Testis (tissue), 2 donors: ENCODE measurements at regions not wholly inside any gene's neighbourhood (a gene's known extent, or its start where the extent isn't known, plus 50 kb on each side); places are given as distances from the start of the nearest gene placed in this dataset.
A peak's percentile ranks its signal among the peaks of the same experiment; 100 is the strongest.

Experiments
- DNase-seq: peaks from one replicate; pipeline ENCODE4 v3.0.0-alpha.2; 2019
- H3K27ac ChIP-seq, 2 donors: fragments of 200-600 bp; sonication (generic); one replicate each; pipeline ENCODE4 v1.5.1; 2019
- H3K27me3 ChIP-seq: fragments of 200-600 bp; sonication (generic); one replicate; pipeline ENCODE4 v1.5.1; 2019
- H3K36me3 ChIP-seq: fragments of 200-600 bp; sonication (generic); one replicate; pipeline ENCODE4 v1.5.1; 2017; ENCODE audit warnings: low read depth; ENCODE audit errors: missing control alignments
- H3K4me1 ChIP-seq: fragments of 200-600 bp; sonication (generic); one replicate; pipeline ENCODE4 v1.5.1; 2019
- H3K4me3 ChIP-seq, 2 donors: fragments of 200-600 bp; sonication (generic); one replicate each; pipeline ENCODE4 v1.5.1; 2017 to 2019
- H3K9me3 ChIP-seq: fragments of 200-600 bp; sonication (generic); one replicate; pipeline ENCODE4 v1.5.1; 2017
- POLR2A ChIP-seq: fragments of 450-650 bp; IDR thresholded peaks from one replicate; pipeline ENCODE4 v1.6.1; 2017; ENCODE audit warnings: antibody characterized with exemption, mild to moderate bottlenecking, moderate library complexity
- WGBS, 2 donors: methylation state at CpG; one replicate each; pipeline ENCODE4 v1.1.5; 2018; 5-methylcytosine and 5-hydroxymethylcytosine counted together
- intact Hi-C: fragments of 100-400 bp; cut with DNase I; formaldehyde crosslinking; loops from one replicate; pipeline ENCODE4 v1.15.1; 2023; ENCODE audit warnings: low total_unique reads
- TF ChIP-seq, protein P1 (sequence below), 3 experiments: fragments of 450-650 bp in 2 of 3; fragments of 200-600 bp in 1 of 3; sonication (generic) in 1 of 3; IDR thresholded peaks; one replicate each; pipeline ENCODE4 v1.5.1; 2016 to 2019; ENCODE audit warnings: antibody characterized with exemption in 3 of 3, mild to moderate bottlenecking in 2 of 3, moderate library complexity in 1 of 3

DNA sequence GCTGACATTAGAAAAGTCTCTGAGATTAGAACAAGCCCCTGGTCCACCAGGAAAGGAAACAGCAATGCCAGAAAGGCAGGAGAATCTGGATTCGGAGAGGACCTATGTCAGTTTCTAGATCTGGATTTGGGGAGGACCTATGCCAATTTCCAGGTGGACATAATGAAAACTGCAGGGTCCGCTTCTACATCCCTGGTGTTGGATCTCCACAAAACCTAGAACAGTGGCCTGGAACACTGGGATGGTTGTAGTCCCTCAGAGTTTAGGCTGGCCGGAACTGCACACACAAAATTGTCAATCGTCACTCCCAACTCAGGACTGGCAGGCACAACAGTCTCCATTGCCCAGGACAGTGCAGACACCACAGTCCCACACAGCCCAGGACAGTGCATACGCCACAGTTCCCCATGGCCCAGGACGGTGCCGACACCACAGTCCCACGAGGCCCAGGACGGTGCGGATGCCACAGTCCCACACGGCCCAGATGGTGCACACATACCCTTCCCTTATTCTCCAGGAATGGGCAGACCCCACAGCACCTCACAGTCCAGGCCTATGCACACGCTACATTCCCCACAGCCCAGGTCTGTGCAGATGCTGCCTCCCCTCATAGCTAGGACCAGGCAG, 341.7 kb downstream of the UQCRFS1 start:
- intact Hi-C loops: no loop called here
- no peak overlapping the region for H3K27ac ChIP-seq
- 95% methylated on average over 4 to 12 of the region's 12 CpGs for WGBS, 2 donors
- H3K27me3 ChIP-seq: no peaks in the 10 kb centered on the region
- TF ChIP-seq, protein P1, sequence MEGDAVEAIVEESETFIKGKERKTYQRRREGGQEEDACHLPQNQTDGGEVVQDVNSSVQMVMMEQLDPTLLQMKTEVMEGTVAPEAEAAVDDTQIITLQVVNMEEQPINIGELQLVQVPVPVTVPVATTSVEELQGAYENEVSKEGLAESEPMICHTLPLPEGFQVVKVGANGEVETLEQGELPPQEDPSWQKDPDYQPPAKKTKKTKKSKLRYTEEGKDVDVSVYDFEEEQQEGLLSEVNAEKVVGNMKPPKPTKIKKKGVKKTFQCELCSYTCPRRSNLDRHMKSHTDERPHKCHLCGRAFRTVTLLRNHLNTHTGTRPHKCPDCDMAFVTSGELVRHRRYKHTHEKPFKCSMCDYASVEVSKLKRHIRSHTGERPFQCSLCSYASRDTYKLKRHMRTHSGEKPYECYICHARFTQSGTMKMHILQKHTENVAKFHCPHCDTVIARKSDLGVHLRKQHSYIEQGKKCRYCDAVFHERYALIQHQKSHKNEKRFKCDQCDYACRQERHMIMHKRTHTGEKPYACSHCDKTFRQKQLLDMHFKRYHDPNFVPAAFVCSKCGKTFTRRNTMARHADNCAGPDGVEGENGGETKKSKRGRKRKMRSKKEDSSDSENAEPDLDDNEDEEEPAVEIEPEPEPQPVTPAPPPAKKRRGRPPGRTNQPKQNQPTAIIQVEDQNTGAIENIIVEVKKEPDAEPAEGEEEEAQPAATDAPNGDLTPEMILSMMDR (IDR thresholded peaks at IDR 0.05): no peak
- no peak for TF ChIP-seq POLR2A
- no peak overlapping the region for H3K4me3 ChIP-seq
- H3K4me1 ChIP-seq: peaks cover 4% of the 10 kb centered on the region
- no peak for DNase-seq
- no peaks in the 10 kb centered on the region for H3K9me3 ChIP-seq
- no peaks in the 10 kb centered on the region for H3K36me3 ChIP-seq

DNA sequence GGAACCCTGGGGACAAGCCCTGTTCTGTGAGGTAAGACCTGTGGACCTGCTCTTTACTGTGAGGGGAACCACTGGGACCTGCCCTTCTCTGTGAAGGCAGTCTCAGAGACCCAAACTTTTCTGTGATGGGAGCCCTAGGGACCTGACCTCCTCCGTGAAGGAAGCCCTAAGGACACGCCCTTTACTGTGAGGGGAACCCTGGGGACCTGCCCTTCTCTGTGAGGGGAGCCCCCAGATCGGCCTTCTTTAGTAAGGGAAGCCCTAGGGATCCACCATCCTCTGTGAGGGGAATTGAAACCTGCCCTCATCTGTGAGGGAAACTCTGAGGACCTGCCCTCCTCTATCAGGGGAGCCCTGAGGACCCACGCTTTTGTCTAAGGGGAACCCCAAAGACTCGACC, 343.5 kb downstream of the UQCRFS1 start:
- Histone ChIP-seq H3K4me1 (peaks cover 7% of the 10 kb centered on the region), H3K4me3 (no peak overlapping the region), H3K27ac (no peak overlapping the region), H3K36me3 (no peaks in the 10 kb centered on the region), H3K9me3 (no peaks in the 10 kb centered on the region), H3K27me3 (no peaks in the 10 kb centered on the region)
- TF ChIP-seq, protein P1 (IDR thresholded peaks at IDR 0.05): no peak
- TF ChIP-seq POLR2A: no peak
- intact Hi-C loops: no loop called here
- 82 to 86% methylated on average over 3 to 5 of the region's 5 CpGs for WGBS, 2 donors
- no peak for DNase-seq

DNA sequence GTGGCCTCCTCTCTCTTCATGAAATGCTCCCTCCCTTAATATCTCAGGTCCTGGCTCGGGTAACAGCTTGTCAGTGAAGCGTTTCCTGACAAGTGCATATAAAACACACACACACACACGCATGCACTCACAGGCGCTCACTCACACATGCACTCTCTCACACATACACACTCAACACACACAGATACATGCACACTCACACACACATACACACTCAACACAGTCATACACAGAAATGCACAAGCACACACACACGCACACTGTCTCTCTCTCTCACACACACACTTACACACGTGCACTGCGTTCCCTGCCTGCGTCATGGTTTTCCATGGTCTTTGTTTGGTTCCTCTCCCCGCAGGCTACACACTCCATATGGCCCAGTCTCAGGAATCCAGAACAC, 344.1 kb downstream of the UQCRFS1 start:
- no peak for TF ChIP-seq POLR2A
- TF ChIP-seq, protein P1 (IDR thresholded peaks at IDR 0.05): no peak
- no peaks in the 10 kb centered on the region for H3K9me3 ChIP-seq
- no peaks in the 10 kb centered on the region for H3K27me3 ChIP-seq
- intact Hi-C loops: no loop called here
- H3K4me3 ChIP-seq: no peak overlapping the region
- H3K36me3 ChIP-seq: no peaks in the 10 kb centered on the region
- peaks cover 7% of the 10 kb centered on the region for H3K4me1 ChIP-seq
- H3K27ac ChIP-seq: no peak overlapping the region
- DNase-seq: no peak
- 88 to 93% methylated on average over 9 of the region's 9 CpGs for WGBS, 2 donors

DNA sequence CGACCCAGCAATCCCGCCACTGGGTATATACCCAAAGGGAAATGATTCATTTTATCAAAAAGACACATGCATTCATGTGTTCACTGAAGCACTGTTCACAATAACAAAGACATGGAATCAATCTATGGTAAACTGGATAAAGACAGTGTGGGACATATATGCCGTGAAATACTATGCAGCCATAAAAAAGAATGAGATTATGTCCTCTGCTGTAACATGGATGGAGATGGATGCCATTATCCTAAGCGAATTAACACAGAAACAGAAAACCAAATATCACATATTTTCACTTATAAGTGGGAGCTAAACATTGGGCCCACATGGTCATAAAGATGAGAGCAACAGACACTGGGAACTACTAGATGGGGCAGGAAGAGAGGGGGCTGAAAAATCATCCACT, 345.0 kb downstream of the UQCRFS1 start:
- Histone ChIP-seq H3K27me3 (no peaks in the 10 kb centered on the region), H3K27ac (no peak overlapping the region), H3K9me3 (no peaks in the 10 kb centered on the region), H3K4me1 (peaks cover 4% of the 10 kb centered on the region), H3K4me3 (no peak overlapping the region), H3K36me3 (no peaks in the 10 kb centered on the region)
- TF ChIP-seq, protein P1 (IDR thresholded peaks at IDR 0.05): no peak
- no peak for TF ChIP-seq POLR2A
- no peak for DNase-seq
- intact Hi-C loops: no loop called here
- 92 to 93% methylated on average over 4 of the region's 4 CpGs for WGBS, 2 donors

DNA sequence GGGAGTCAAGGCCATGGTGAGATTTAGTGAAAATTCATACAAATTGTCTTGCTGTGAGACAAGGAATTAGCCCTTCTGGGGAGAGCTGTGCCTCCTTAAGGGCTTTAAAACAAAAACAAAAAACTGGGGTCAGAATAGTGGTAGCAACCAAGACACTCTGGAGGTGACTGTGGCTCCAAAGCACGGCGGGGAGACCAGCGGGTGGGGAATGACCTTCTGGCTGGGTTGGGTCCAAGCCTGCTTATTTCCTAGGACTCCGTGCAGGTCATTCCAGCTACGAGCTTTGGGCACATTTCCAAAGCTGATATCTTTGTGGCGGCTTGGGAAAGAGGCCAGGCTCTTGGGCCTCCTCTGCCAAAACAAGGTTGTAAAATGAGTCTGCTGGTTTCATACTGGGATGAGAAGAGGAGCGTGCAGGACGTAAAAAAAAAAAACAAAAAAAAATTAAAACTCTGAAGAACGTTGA, 348.3 kb downstream of the UQCRFS1 start:
- intact Hi-C loops: no loop called here
- Histone ChIP-seq H3K27me3 (no peaks in the 10 kb centered on the region), H3K36me3 (no peaks in the 10 kb centered on the region), H3K4me1 (peaks cover 3% of the 10 kb centered on the region), H3K9me3 (no peaks in the 10 kb centered on the region), H3K4me3 (no peak overlapping the region), H3K27ac (no peak overlapping the region)
- DNase-seq: peak; percentile 75
- WGBS, 2 donors: 33 to 41% methylated on average over 9 of the region's 9 CpGs
- TF ChIP-seq, protein P1 (IDR thresholded peaks at IDR 0.05): no peak
- TF ChIP-seq POLR2A: no peak
